ENCODE measurements at regions not wholly inside any gene's neighbourhood (a gene's known extent, or its start where the extent isn't known, plus 50 kb on each side); places are given as distances from the start of the nearest gene placed in this dataset.

- TF ChIP-seq ZNF518A (tag by site-specific recombination; conservative IDR thresholded peaks at IDR 0.05; ENCODE audit: low read depth) (no peak), ZNF26 (tag by site-specific recombination; IDR thresholded peaks at IDR 0.05) (no peak), GLIS1 (tag by site-specific recombination; IDR thresholded peaks at IDR 0.05) (no peak), ZNF76 (tag by site-specific recombination; IDR thresholded peaks at IDR 0.05; ENCODE audit: borderline replicate concordance, low read depth) (no peak), MEIS1 (CRISPR knock-in tag; IDR thresholded peaks at IDR 0.05; ENCODE audit: borderline replicate concordance) (no peak), ZNF473 (tag by site-specific recombination; IDR thresholded peaks at IDR 0.05) (no peak), ZNF677 (tag by site-specific recombination; IDR thresholded peaks at IDR 0.05) (no peak), ZNF133 (tag by site-specific recombination; IDR thresholded peaks at IDR 0.05) (no peak), ZBTB48 (tag by site-specific recombination; IDR thresholded peaks at IDR 0.05) (no peak), ZNF184 (tag by site-specific recombination; IDR thresholded peaks at IDR 0.05) (no peak), ZBTB11 (tag by site-specific recombination; conservative IDR thresholded peaks at IDR 0.05; ENCODE audit: low read depth) (no peak), ZNF280D (tag by site-specific recombination; IDR thresholded peaks at IDR 0.05) (no peak)
Measured at GRCh38 chr21:35530766-35531165, 481.7 kb upstream of the RUNX1 start (continued).

- Histone ChIP-seq H3K27ac (ENCODE audit: extremely low read depth, low read depth, low read length) (no peak overlapping the region), H3K4me1 (ENCODE audit: control insufficient read depth, insufficient read depth, low read length) (no peaks in the 10 kb centered on the region), H3K4me3 (ENCODE audit: low read depth, low read length) (no peak overlapping the region), H3K9me3 (ENCODE audit: control insufficient read depth, insufficient read depth, low read depth, low read length) (no peaks in the 10 kb centered on the region), H3K36me3 (ENCODE audit: control insufficient read depth in 2 of 2, insufficient read depth in 1 of 2, low read length in 2 of 2) (no peaks in the 10 kb centered on the region)
- TF ChIP-seq ZBTB8A (tag by site-specific recombination; IDR thresholded peaks at IDR 0.05), result no peak
- no peak for TF ChIP-seq SP2 (tag by site-specific recombination; IDR thresholded peaks at IDR 0.05)
- TF ChIP-seq KLF9 (tag by site-specific recombination; IDR thresholded peaks at IDR 0.05; ENCODE audit: low read depth), result no peak
- no peak for TF ChIP-seq ZNF202 (tag by site-specific recombination; IDR thresholded peaks at IDR 0.05; ENCODE audit: borderline replicate concordance)
- no peak for TF ChIP-seq ZBTB26 (tag by site-specific recombination; optimal IDR thresholded peaks at IDR 0.05)
- POLR2A ChIA-PET, result no interaction called here
- CTCF ChIA-PET, result no interaction called here
Measured at GRCh38 chr21:35529171-35529863, 480.2 kb upstream of the RUNX1 start.

Data from HEK293 (cell line).